PC-3 (cell line): ENCODE measurements at regions not wholly inside any gene's neighbourhood (a gene's known extent, or its start where the extent isn't known, plus 50 kb on each side); places are given as distances from the start of the nearest gene placed in this dataset.
"Not testable (repeated sequence)": the region's sequence is repeated elsewhere in the genome, so short reads cannot be mapped to it uniquely, and the experiment has no call there.

ENCODE experiments used
- ATAC-seq: fragments of 200-7000 bp; cut with Tn5 transposase; 2 replicates; pipeline ENCODE4 v1.9.1; 2020; ENCODE audit warnings: mild to moderate bottlenecking, moderate library complexity
- BruUV-seq: library from RNA; stranded (reverse); fragments of 400-500 nt; replicated peaks from 2 replicates; lab custom pipeline; 2021; lab: Mats Ljungman, UMichigan
- CTCF ChIA-PET: fragments of 300-600 bp; sonication (Branson Sonifier 250); formaldehyde crosslinking; loops from one replicate; lab custom pipeline; 2022; ENCODE audit warnings: antibody characterized with exemption; lab: Charles Lee
- POLR2A ChIA-PET: fragments of 300-600 bp; sonication (Branson Sonifier 250); formaldehyde crosslinking; loops from one replicate; lab custom pipeline; 2022; ENCODE audit warnings: antibody characterized with exemption; ENCODE audit not compliant: unreplicated experiment; lab: Charles Lee
- DNase-seq: peaks from one replicate; pipeline ENCODE4 v3.0.0-alpha.2; 2015
- H2AFZ ChIP-seq: fragments of 300-600 bp; sonication (generic); 2 replicates; pipeline ENCODE4 v1.6.0; 2016; ENCODE audit warnings: antibody characterized with exemption, low read length
- H3F3A ChIP-seq: fragments of 300-600 bp; sonication (generic); one replicate; pipeline ENCODE4 v1.6.0; 2017; ENCODE audit warnings: antibody characterized with exemption, low read length, control low read depth, mild to moderate bottlenecking; ENCODE audit not compliant: unreplicated experiment
- H3K27ac ChIP-seq: fragments of 300-600 bp; sonication (generic); 2 replicates; pipeline ENCODE4 v1.5.1; 2016; ENCODE audit warnings: mild to moderate bottlenecking, low read length
- H3K27me3 ChIP-seq: fragments of 300-600 bp; sonication (generic); 2 replicates; pipeline ENCODE4 v1.6.1; 2016; ENCODE audit warnings: low read length, mixed read lengths
- H3K36me3 ChIP-seq: fragments of 300-600 bp; sonication (generic); 2 replicates; pipeline ENCODE4 v1.6.1; 2016; ENCODE audit warnings: low read depth, mixed run types, low read length, mixed read lengths
- H3K4me1 ChIP-seq: fragments of 300-600 bp; sonication (generic); 2 replicates; pipeline ENCODE4 v1.5.1; 2016; ENCODE audit warnings: low read length; ENCODE audit not compliant: insufficient read depth
- H3K4me2 ChIP-seq: fragments of 300-600 bp; sonication (generic); 2 replicates; pipeline ENCODE4 v1.6.0; 2016; ENCODE audit warnings: low read length
- H3K4me3 ChIP-seq: fragments of 300-600 bp; sonication (generic); 2 replicates; pipeline ENCODE4 v1.5.1; 2016; ENCODE audit warnings: mild to moderate bottlenecking, low read length, mixed read lengths
- H3K79me2 ChIP-seq: fragments of 300-600 bp; sonication (generic); 2 replicates; pipeline ENCODE4 v1.6.1; 2017; ENCODE audit warnings: low read length, mixed read lengths
- H3K9ac ChIP-seq: fragments of 300-600 bp; sonication (generic); 2 replicates; pipeline ENCODE4 v1.6.0; 2016; ENCODE audit warnings: mild to moderate bottlenecking, low read length
- H3K9me2 ChIP-seq: fragments of 300-600 bp; sonication (generic); replicated peaks from 2 replicates; pipeline ENCODE4 v1.6.1; 2016; ENCODE audit warnings: mixed run types, low read length, mixed read lengths
- H3K9me3 ChIP-seq: fragments of 300-600 bp; sonication (generic); 2 replicates; pipeline ENCODE4 v1.6.1; 2016; ENCODE audit warnings: low read length, mixed read lengths
- H4K20me1 ChIP-seq: fragments of 300-600 bp; sonication (generic); 2 replicates; pipeline ENCODE4 v1.6.1; 2016; ENCODE audit warnings: low read length, mixed read lengths
- CTCF ChIP-seq: fragments of 300-600 bp; sonication (generic); conservative IDR thresholded peaks from 2 replicates; pipeline ENCODE4 v1.5.1; 2017; ENCODE audit warnings: antibody characterized with exemption, low read depth, mild to moderate bottlenecking, low read length
- EZH2 ChIP-seq: fragments of 300-600 bp; sonication (generic); IDR thresholded peaks from one replicate; pipeline ENCODE4 v1.6.1; 2017; ENCODE audit warnings: antibody characterized with exemption, mild to moderate bottlenecking, low read length; ENCODE audit not compliant: unreplicated experiment
- EZH2phosphoT487 ChIP-seq: fragments of 300-600 bp; sonication (generic); IDR thresholded peaks from 2 replicates; pipeline ENCODE4 v1.6.1; 2018; ENCODE audit warnings: mild to moderate bottlenecking, antibody characterized with exemption, low read length, borderline replicate concordance
- intact Hi-C: fragments of 100-400 bp; cut with micrococcal nuclease; formaldehyde crosslinking; loops from 2 replicates; pipeline ENCODE4 v1.9.0; 2023

DNA sequence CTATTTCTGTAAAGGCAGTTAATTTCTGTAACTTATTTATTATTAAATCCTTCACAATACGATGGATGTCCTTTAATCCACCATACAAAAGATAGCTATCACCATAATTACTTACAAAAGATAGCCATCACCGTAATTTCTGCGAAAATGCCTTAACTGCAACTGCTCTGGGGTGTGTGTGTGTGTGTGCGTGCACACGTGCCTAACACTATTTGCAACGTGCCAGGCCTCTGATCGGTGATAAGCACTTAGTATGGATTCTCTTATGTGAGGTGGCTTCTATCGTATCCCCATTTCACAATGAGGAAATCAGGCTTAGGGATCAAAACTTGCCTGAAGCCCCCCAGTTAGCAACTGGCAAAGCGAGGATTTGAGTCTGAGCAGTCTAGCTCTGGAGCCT is 67.1 kb upstream of the RBM24 start:
- DNase-seq, result no peak
- Histone ChIP-seq H3K9me2 (no peaks in the 10 kb centered on the region), H3K27ac (no peak overlapping the region), H3K79me2 (no peaks in the 10 kb centered on the region), H2AFZ (no peak overlapping the region), H3F3A (no peaks in the 10 kb centered on the region), H3K9me3 (no peaks in the 10 kb centered on the region), H3K4me1 (no peaks in the 10 kb centered on the region), H3K27me3 (no peaks in the 10 kb centered on the region), H3K4me3 (no peak overlapping the region), H4K20me1 (no peaks in the 10 kb centered on the region), H3K36me3 (no peaks in the 10 kb centered on the region), H3K9ac (no peak overlapping the region), H3K4me2 (no peak overlapping the region)
- BruUV-seq, result no TSS peak
- intact Hi-C loops, result no loop called here
- no peak for TF ChIP-seq EZH2phosphoT487
- no peak for TF ChIP-seq CTCF
- TF ChIP-seq EZH2, result no peak
- ChIA-PET CTCF (no interaction called here), POLR2A (no interaction called here)
- no peak for ATAC-seq

- H3K4me3 ChIP-seq, ATAC-seq, intact Hi-C loops, H3K27ac ChIP-seq, H4K20me1 ChIP-seq, CTCF ChIA-PET, POLR2A ChIA-PET, H2AFZ ChIP-seq, H3K9ac ChIP-seq, H3K9me3 ChIP-seq, H3K9me2 ChIP-seq, H3K27me3 ChIP-seq, BruUV-seq, H3K4me1 ChIP-seq, DNase-seq, H3K36me3 ChIP-seq, H3K79me2 ChIP-seq, H3K4me2 ChIP-seq, H3F3A ChIP-seq: not testable (repeated sequence)
Observed at GRCh38 chr6:17216972-17217371, 64.2 kb upstream of the RBM24 start.

GRCh38 chr6:17218023-17218748 is 63.0 kb upstream of the RBM24 start:
- H3K9me3 ChIP-seq, result no peaks in the 10 kb centered on the region
- no peaks in the 10 kb centered on the region for H3K36me3 ChIP-seq
- H3K27me3 ChIP-seq, result no peaks in the 10 kb centered on the region
- no TSS peak for BruUV-seq
- H3K9ac ChIP-seq, result no peak overlapping the region
- H3K4me2 ChIP-seq, result no peak overlapping the region
- CTCF ChIA-PET, result no interaction called here
- H2AFZ ChIP-seq, result no peak overlapping the region
- TF ChIP-seq CTCF, result no peak
- no peaks in the 10 kb centered on the region for H3F3A ChIP-seq
- no peaks in the 10 kb centered on the region for H3K79me2 ChIP-seq
- intact Hi-C loops, result no loop called here
- no peak overlapping the region for H3K27ac ChIP-seq
- no peak for DNase-seq
- H3K4me1 ChIP-seq, result no peaks in the 10 kb centered on the region
- H3K9me2 ChIP-seq, result no peaks in the 10 kb centered on the region
- ATAC-seq, result no peak
- POLR2A ChIA-PET, result no interaction called here
- H3K4me3 ChIP-seq, result no peak overlapping the region
- H4K20me1 ChIP-seq, result no peaks in the 10 kb centered on the region
